HCT116 (cell line): ENCODE measurements at regions not wholly inside any gene's neighbourhood (a gene's known extent, or its start where the extent isn't known, plus 50 kb on each side); places are given as distances from the start of the nearest gene placed in this dataset.

Experiments
- ATAC-seq: fragments of 200-7000 bp; cut with Tn5 transposase; 2 replicates; pipeline ENCODE4 v1.9.1; 2020; ENCODE audit warnings: mild to moderate bottlenecking, moderate library complexity
- BruUV-seq: library from RNA; stranded (reverse); fragments of 400-500 nt; replicated peaks from 2 replicates; lab custom pipeline; 2021; lab: Mats Ljungman, UMichigan
- CTCF ChIA-PET: fragments of 300-600 bp; sonication (Branson Sonifier 250); formaldehyde crosslinking; loops from one replicate; lab custom pipeline; 2021; ENCODE audit warnings: antibody characterized with exemption; lab: Charles Lee
- POLR2A ChIA-PET: fragments of 300-600, 350-600 bp; sonication (Branson Sonifier 250); formaldehyde crosslinking; loops from one replicate; lab custom pipeline; 2021; ENCODE audit warnings: antibody characterized with exemption; lab: Charles Lee
- RAD21 ChIA-PET, 2 experiments: fragments of 300-600 bp; sonication (Branson Sonifier 250); formaldehyde crosslinking; loops; one replicate each; lab custom pipeline; 2023; ENCODE audit warnings: low total read pairs in 2 of 2; ENCODE audit not compliant: uncharacterized antibody in 2 of 2, unreplicated experiment in 2 of 2, low non-redundant PET in 1 of 2; lab: Charles Lee
- DNase-seq: peaks from one replicate; pipeline ENCODE4 v3.0.0-alpha.2; 2010; ENCODE audit warnings: low read depth, low spot score
- H2AFZ ChIP-seq: fragments of 200-600 bp; shearing (Covaris generic), sonication (generic); 2 replicates; pipeline ENCODE4 v1.6.1; 2017; ENCODE audit warnings: low read depth, mixed run types, mixed read lengths, antibody characterized with exemption, low read length; ENCODE audit not compliant: poor library complexity, severe bottlenecking
- H3K27ac ChIP-seq: 2 replicates; pipeline ENCODE4 v1.5.1; 2012; ENCODE audit warnings: low read depth, low read length
- H3K27me3 ChIP-seq: fragments of 200-600 bp; sonication (generic); 2 replicates; pipeline ENCODE4 v1.6.1; 2016; ENCODE audit warnings: mixed run types, low read length, mixed read lengths; ENCODE audit not compliant: insufficient read depth
- H3K36me3 ChIP-seq, 2 experiments: fragments of 200-500 bp in 1 of 2; fragments of 200-600 bp in 1 of 2; sonication (Bioruptor generic) in 1 of 2; sonication (generic) in 1 of 2; 2 replicates each; pipeline versions ENCODE4 v1.5.1 to v1.6.1; 2014 to 2016; ENCODE audit warnings: low read length in 2 of 2, inconsistent platforms in 1 of 2, mixed read lengths in 1 of 2, mixed run types in 1 of 2; ENCODE audit not compliant: insufficient read depth in 2 of 2, control insufficient read depth in 1 of 2
- H3K4me1 ChIP-seq, 2 experiments: fragments of 200-600 bp in 1 of 2; sonication (generic) in 1 of 2; 2 replicates each; pipeline versions ENCODE4 v1.5.1 to v1.6.1; 2012 to 2017; ENCODE audit warnings: low read length in 2 of 2, inconsistent platforms in 1 of 2, mild to moderate bottlenecking in 1 of 2, mixed read lengths in 1 of 2, mixed run types in 1 of 2, moderate library complexity in 1 of 2; ENCODE audit not compliant: insufficient read depth in 2 of 2, control insufficient read depth in 1 of 2
- H3K4me2 ChIP-seq: fragments of 200-600 bp; sonication (generic); 2 replicates; pipeline ENCODE4 v1.6.1; 2017; ENCODE audit warnings: mixed run types, low read length, mixed read lengths
- H3K4me3 ChIP-seq, 2 experiments: fragments of 200-600 bp in 1 of 2; sonication (generic) in 1 of 2; replicated peaks in 1 of 2; 2 replicates each; pipeline ENCODE4 v1.5.1; 2011 to 2016; ENCODE audit warnings: low read length in 2 of 2, control low read depth in 1 of 2, low read depth in 1 of 2, mild to moderate bottlenecking in 1 of 2, mixed read lengths in 1 of 2, mixed run types in 1 of 2
- H3K79me2 ChIP-seq: fragments of 200-600 bp; sonication (generic); 2 replicates; pipeline ENCODE4 v1.6.1; 2017; ENCODE audit warnings: mild to moderate bottlenecking, mixed run types, low read length, moderate library complexity, mixed read lengths; ENCODE audit not compliant: insufficient read depth
- H3K9ac ChIP-seq: fragments of 200-600 bp; sonication (generic); 2 replicates; pipeline ENCODE4 v1.6.1; 2016; ENCODE audit warnings: low read length, mixed read lengths
- H3K9me2 ChIP-seq: fragments of 200-600 bp; sonication (generic), shearing (Covaris generic); 2 replicates; pipeline ENCODE4 v1.6.1; 2017; ENCODE audit warnings: mixed run types, mild to moderate bottlenecking, moderate library complexity; ENCODE audit not compliant: insufficient read depth
- H3K9me3 ChIP-seq, 2 experiments: fragments of 200-500 bp in 1 of 2; fragments of 200-600 bp in 1 of 2; sonication (Bioruptor generic) in 1 of 2; sonication (generic) in 1 of 2; 2 replicates each; pipeline ENCODE4 v1.6.1; 2014 to 2017; ENCODE audit warnings: low read length in 2 of 2, mixed read lengths in 2 of 2, inconsistent platforms in 1 of 2, low read depth in 1 of 2, mild to moderate bottlenecking in 1 of 2, mixed run types in 1 of 2, moderate library complexity in 1 of 2; ENCODE audit not compliant: control insufficient read depth in 1 of 2, insufficient read depth in 1 of 2
- H4K20me1 ChIP-seq: fragments of 200-600 bp; sonication (generic), shearing (Covaris generic); 2 replicates; pipeline ENCODE4 v1.6.1; 2017; ENCODE audit warnings: mixed run types, mild to moderate bottlenecking, moderate library complexity; ENCODE audit not compliant: insufficient read depth
- ATF3 ChIP-seq: IDR thresholded peaks from 2 replicates; pipeline ENCODE4 v1.6.1; 2012
- EZH2phosphoT487 ChIP-seq: fragments of 200-600 bp; IDR thresholded peaks from 2 replicates; pipeline ENCODE4 v1.6.1; 2018; ENCODE audit warnings: antibody characterized with exemption, borderline replicate concordance
- FOSL1 ChIP-seq: IDR thresholded peaks from 2 replicates; pipeline ENCODE4 v1.6.1; 2012; ENCODE audit warnings: low read depth
- POLR2AphosphoS5 ChIP-seq: IDR thresholded peaks from 2 replicates; pipeline ENCODE4 v1.6.1; 2011; ENCODE audit warnings: mild to moderate bottlenecking, low read depth, low read length, moderate library complexity
- RAD21 ChIP-seq: IDR thresholded peaks from 2 replicates; pipeline ENCODE4 v1.6.1; 2012; ENCODE audit warnings: low read depth, mild to moderate bottlenecking
- REST ChIP-seq: IDR thresholded peaks from 2 replicates; pipeline ENCODE4 v1.6.1; 2012; ENCODE audit warnings: low read depth
- SIN3A ChIP-seq: IDR thresholded peaks from 2 replicates; pipeline ENCODE4 v1.6.1; 2012; ENCODE audit warnings: low read depth
- TCF7L2 ChIP-seq: IDR thresholded peaks from 2 replicates; pipeline ENCODE4 v1.7.0; 2011; ENCODE audit warnings: borderline replicate concordance, inconsistent platforms; ENCODE audit not compliant: insufficient read depth, insufficient read length; ENCODE audit errors: extremely low read depth
- YY1 ChIP-seq: IDR thresholded peaks from 2 replicates; pipeline ENCODE4 v1.6.1; 2011; ENCODE audit warnings: low read length, low read depth, moderate library complexity, mild to moderate bottlenecking; ENCODE audit not compliant: insufficient replicate concordance; ENCODE audit errors: extremely low read depth
- ZBTB33 ChIP-seq: IDR thresholded peaks from 2 replicates; pipeline ENCODE4 v1.6.1; 2011; ENCODE audit warnings: mild to moderate bottlenecking, low read length, moderate library complexity; ENCODE audit not compliant: insufficient replicate concordance; ENCODE audit errors: extremely low read depth
- intact Hi-C: fragments of 100-400 bp; cut with micrococcal nuclease; formaldehyde crosslinking; loops from 2 replicates; pipeline ENCODE4 v1.10.0; 2022
- TF ChIP-seq, protein P1 (sequence below), 3 experiments: fragments of 200-600 bp in 1 of 3; sonication (generic) in 1 of 3; IDR thresholded peaks in 2 of 3; conservative IDR thresholded peaks in 1 of 3; 2 replicates each; pipeline ENCODE4 v1.5.1; 2012 to 2017; ENCODE audit warnings: low read depth in 2 of 3, low read length in 2 of 3, antibody characterized with exemption in 1 of 3, borderline replicate concordance in 1 of 3, control low read depth in 1 of 3, mild to moderate bottlenecking in 1 of 3, mixed read lengths in 1 of 3, mixed run types in 1 of 3, moderate library complexity in 1 of 3; ENCODE audit not compliant: insufficient read depth in 1 of 3

GRCh38 chr4:60189286-60189685 lies 1010.8 kb upstream of the ADGRL3 start:
- no peak overlapping the region for H3K4me3 ChIP-seq
- no peaks in the 10 kb centered on the region for H3K9me2 ChIP-seq
- no peaks in the 10 kb centered on the region for H3K27me3 ChIP-seq
- ChIA-PET RAD21 (no interaction called here), POLR2A (no interaction called here), CTCF (no interaction called here)
- no peaks in the 10 kb centered on the region for H3K79me2 ChIP-seq
- ATAC-seq (no peak), DNase-seq (no peak)
- intact Hi-C loops, result no loop called here
- H2AFZ ChIP-seq, result no peak overlapping the region
- no peaks in the 10 kb centered on the region for H4K20me1 ChIP-seq
- H3K4me2 ChIP-seq, result no peak overlapping the region
- no peak overlapping the region for H3K27ac ChIP-seq
- H3K36me3 ChIP-seq, result no peaks in the 10 kb centered on the region
- H3K4me1 ChIP-seq, result no peaks in the 10 kb centered on the region
- no TSS peak for BruUV-seq
- H3K9me3 ChIP-seq, result peaks cover 0 to 6% of the 10 kb centered on the region in 2 experiments; a peak in 2 of 4 replicates
- H3K9ac ChIP-seq, result no peak overlapping the region
- TF ChIP-seq EZH2phosphoT487 (no peak), ZBTB33 (no peak), SIN3A (no peak), POLR2AphosphoS5 (no peak), ATF3 (no peak), TCF7L2 (no peak), FOSL1 (no peak), RAD21 (no peak), REST (no peak), YY1 (no peak)
- TF ChIP-seq, protein P1, sequence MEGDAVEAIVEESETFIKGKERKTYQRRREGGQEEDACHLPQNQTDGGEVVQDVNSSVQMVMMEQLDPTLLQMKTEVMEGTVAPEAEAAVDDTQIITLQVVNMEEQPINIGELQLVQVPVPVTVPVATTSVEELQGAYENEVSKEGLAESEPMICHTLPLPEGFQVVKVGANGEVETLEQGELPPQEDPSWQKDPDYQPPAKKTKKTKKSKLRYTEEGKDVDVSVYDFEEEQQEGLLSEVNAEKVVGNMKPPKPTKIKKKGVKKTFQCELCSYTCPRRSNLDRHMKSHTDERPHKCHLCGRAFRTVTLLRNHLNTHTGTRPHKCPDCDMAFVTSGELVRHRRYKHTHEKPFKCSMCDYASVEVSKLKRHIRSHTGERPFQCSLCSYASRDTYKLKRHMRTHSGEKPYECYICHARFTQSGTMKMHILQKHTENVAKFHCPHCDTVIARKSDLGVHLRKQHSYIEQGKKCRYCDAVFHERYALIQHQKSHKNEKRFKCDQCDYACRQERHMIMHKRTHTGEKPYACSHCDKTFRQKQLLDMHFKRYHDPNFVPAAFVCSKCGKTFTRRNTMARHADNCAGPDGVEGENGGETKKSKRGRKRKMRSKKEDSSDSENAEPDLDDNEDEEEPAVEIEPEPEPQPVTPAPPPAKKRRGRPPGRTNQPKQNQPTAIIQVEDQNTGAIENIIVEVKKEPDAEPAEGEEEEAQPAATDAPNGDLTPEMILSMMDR (IDR thresholded peaks at IDR 0.05 in 2 of 3, conservative IDR thresholded peaks at IDR 0.05 in 1 of 3; ENCODE audit: borderline replicate concordance in 1 of 3, insufficient read depth in 1 of 3, low read depth in 2 of 3, low read length in 2 of 3), result no peak
